ENCODE measurements at regions not wholly inside any gene's neighbourhood (a gene's known extent, or its start where the extent isn't known, plus 50 kb on each side); places are given as distances from the start of the nearest gene placed in this dataset.

DNA sequence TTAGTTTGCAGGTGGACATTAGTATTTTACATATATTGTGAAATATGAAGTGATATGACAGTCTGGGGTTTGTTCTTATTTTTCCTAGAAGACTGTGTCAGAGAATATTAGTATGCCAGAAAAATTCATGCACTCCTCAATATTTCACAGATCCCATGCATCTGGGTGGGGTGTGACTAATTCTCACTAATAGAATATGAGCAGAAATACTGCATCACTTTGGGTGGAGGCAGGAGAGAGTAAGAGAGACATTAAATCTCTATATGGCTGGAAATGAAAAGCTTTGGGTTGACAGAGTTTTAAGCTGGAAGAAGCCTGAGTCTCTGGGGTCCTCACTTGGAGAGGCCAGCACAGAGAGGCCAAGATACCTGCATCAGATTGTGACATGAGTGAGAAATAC, 101.3 kb upstream of the DPH6 start:
- Histone ChIP-seq H3K79me2 (ENCODE audit: insufficient read depth, low read length) (no peaks in the 10 kb centered on the region), H3K9me3 (ENCODE audit: low read length) (no peaks in the 10 kb centered on the region), H3K36me3 (replicated peaks in 1 of 2; ENCODE audit: control insufficient read depth in 1 of 2, insufficient read depth in 2 of 2, low read length in 2 of 2) (no peaks in the 10 kb centered on the region), H3K4me3 (replicated peaks in 1 of 3; ENCODE audit: insufficient read depth in 1 of 3, low read depth in 2 of 3, low read length in 3 of 3) (no peak overlapping the region), H3K9ac (ENCODE audit: insufficient read depth, low read depth, low read length) (no peak overlapping the region), H3K4me2 (ENCODE audit: low read depth, low read length) (no peak overlapping the region), H2AFZ (ENCODE audit: low read length) (no peak overlapping the region), H3K27me3 (ENCODE audit: control insufficient read depth in 1 of 2, insufficient read depth in 2 of 2, low read length in 2 of 2) (no peaks in the 10 kb centered on the region), H4K20me1 (ENCODE audit: insufficient read depth, low read length) (no peaks in the 10 kb centered on the region), H3K4me1 (ENCODE audit: insufficient read depth, low read length) (no peaks in the 10 kb centered on the region), H3K27ac (ENCODE audit: extremely low read length, insufficient read depth, low read length) (no peak overlapping the region)
- ATAC-seq: no peak
- FAIRE-seq: no peak
- ChIA-PET CTCF (ENCODE audit: low intra/inter-chr PET ratio, low total read pairs) (no interaction called here), POLR2A (no interaction called here)
- in situ Hi-C loops (cut with HindIII; ENCODE audit: extremely low pct_ligation_motif_present, low pct_unique_long_range_greater_than_20kb) (no loop called here), intact Hi-C loops (cut with micrococcal nuclease; ENCODE audit: unreplicated experiment) (no loop called here)
- DNase-seq (ENCODE audit: low spot score): no peak
- BruUV-seq (replicated peaks): no TSS peak
- TF ChIP-seq, protein P1, sequence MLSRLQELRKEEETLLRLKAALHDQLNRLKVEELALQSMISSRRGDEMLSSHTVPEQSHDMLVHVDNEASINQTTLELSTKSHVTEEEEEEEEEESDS (CRISPR knock-in tag; IDR thresholded peaks at IDR 0.05; ENCODE audit: borderline replicate concordance): no peak
- TF ChIP-seq, protein P2, sequence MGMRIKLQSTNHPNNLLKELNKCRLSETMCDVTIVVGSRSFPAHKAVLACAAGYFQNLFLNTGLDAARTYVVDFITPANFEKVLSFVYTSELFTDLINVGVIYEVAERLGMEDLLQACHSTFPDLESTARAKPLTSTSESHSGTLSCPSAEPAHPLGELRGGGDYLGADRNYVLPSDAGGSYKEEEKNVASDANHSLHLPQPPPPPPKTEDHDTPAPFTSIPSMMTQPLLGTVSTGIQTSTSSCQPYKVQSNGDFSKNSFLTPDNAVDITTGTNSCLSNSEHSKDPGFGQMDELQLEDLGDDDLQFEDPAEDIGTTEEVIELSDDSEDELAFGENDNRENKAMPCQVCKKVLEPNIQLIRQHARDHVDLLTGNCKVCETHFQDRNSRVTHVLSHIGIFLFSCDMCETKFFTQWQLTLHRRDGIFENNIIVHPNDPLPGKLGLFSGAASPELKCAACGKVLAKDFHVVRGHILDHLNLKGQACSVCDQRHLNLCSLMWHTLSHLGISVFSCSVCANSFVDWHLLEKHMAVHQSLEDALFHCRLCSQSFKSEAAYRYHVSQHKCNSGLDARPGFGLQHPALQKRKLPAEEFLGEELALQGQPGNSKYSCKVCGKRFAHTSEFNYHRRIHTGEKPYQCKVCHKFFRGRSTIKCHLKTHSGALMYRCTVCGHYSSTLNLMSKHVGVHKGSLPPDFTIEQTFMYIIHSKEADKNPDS (CRISPR knock-in tag; IDR thresholded peaks at IDR 0.05): no peak
- TF ChIP-seq ZEB1 (IDR thresholded peaks at IDR 0.05; ENCODE audit: insufficient replicate concordance, low read depth) (no peak), ZNF207 (IDR thresholded peaks at IDR 0.05; ENCODE audit: borderline replicate concordance) (no peak), ZFAT (CRISPR knock-in tag; conservative IDR thresholded peaks at IDR 0.05) (no peak), MTF1 (CRISPR knock-in tag; IDR thresholded peaks at IDR 0.05) (no peak), SCMH1 (CRISPR knock-in tag; IDR thresholded peaks at IDR 0.05; ENCODE audit: borderline replicate concordance) (no peak), FOXC1 (CRISPR knock-in tag; IDR thresholded peaks at IDR 0.05; ENCODE audit: borderline replicate concordance) (no peak), ZZZ3 (CRISPR knock-in tag; IDR thresholded peaks at IDR 0.05; ENCODE audit: borderline replicate concordance) (no peak), ZNF274 (CRISPR knock-in tag; IDR thresholded peaks at IDR 0.05) (no peak), TAF1 (CRISPR knock-in tag; IDR thresholded peaks at IDR 0.05) (no peak), ZNF570 (CRISPR knock-in tag; IDR thresholded peaks at IDR 0.05; ENCODE audit: borderline replicate concordance) (no peak)
- TF ChIP-seq, protein P3, sequence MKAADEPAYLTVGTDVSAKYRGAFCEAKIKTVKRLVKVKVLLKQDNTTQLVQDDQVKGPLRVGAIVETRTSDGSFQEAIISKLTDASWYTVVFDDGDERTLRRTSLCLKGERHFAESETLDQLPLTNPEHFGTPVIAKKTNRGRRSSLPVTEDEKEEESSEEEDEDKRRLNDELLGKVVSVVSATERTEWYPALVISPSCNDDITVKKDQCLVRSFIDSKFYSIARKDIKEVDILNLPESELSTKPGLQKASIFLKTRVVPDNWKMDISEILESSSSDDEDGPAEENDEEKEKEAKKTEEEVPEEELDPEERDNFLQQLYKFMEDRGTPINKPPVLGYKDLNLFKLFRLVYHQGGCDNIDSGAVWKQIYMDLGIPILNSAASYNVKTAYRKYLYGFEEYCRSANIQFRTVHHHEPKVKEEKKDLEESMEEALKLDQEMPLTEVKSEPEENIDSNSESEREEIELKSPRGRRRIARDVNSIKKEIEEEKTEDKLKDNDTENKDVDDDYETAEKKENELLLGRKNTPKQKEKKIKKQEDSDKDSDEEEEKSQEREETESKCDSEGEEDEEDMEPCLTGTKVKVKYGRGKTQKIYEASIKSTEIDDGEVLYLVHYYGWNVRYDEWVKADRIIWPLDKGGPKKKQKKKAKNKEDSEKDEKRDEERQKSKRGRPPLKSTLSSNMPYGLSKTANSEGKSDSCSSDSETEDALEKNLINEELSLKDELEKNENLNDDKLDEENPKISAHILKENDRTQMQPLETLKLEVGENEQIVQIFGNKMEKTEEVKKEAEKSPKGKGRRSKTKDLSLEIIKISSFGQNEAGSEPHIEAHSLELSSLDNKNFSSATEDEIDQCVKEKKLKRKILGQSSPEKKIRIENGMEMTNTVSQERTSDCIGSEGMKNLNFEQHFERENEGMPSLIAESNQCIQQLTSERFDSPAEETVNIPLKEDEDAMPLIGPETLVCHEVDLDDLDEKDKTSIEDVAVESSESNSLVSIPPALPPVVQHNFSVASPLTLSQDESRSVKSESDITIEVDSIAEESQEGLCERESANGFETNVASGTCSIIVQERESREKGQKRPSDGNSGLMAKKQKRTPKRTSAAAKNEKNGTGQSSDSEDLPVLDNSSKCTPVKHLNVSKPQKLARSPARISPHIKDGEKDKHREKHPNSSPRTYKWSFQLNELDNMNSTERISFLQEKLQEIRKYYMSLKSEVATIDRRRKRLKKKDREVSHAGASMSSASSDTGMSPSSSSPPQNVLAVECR (CRISPR knock-in tag; IDR thresholded peaks at IDR 0.05; ENCODE audit: borderline replicate concordance): no peak
- TF ChIP-seq, protein P4, sequence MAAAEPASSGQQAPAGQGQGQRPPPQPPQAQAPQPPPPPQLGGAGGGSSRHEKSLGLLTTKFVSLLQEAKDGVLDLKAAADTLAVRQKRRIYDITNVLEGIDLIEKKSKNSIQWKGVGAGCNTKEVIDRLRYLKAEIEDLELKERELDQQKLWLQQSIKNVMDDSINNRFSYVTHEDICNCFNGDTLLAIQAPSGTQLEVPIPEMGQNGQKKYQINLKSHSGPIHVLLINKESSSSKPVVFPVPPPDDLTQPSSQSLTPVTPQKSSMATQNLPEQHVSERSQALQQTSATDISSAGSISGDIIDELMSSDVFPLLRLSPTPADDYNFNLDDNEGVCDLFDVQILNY (CRISPR knock-in tag; conservative IDR thresholded peaks at IDR 0.05): no peak
- TF ChIP-seq, protein P5, sequence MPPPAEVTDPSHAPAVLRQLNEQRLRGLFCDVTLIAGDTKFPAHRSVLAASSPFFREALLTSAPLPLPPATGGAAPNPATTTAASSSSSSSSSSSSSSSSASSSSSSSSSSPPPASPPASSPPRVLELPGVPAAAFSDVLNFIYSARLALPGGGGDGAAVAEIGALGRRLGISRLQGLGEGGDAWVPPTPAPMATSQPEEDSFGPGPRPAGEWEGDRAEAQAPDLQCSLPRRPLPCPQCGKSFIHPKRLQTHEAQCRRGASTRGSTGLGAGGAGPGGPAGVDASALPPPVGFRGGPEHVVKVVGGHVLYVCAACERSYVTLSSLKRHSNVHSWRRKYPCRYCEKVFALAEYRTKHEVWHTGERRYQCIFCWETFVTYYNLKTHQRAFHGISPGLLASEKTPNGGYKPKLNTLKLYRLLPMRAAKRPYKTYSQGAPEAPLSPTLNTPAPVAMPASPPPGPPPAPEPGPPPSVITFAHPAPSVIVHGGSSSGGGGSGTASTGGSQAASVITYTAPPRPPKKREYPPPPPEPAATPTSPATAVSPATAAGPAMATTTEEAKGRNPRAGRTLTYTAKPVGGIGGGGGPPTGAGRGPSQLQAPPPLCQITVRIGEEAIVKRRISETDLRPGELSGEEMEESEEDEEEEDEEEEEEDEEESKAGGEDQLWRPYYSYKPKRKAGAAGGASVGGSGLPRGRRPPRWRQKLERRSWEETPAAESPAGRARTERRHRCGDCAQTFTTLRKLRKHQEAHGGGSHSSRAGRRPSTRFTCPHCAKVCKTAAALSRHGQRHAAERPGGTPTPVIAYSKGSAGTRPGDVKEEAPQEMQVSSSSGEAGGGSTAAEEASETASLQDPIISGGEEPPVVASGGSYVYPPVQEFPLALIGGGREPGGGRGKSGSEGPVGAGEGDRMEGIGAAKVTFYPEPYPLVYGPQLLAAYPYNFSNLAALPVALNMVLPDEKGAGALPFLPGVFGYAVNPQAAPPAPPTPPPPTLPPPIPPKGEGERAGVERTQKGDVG (CRISPR knock-in tag; IDR thresholded peaks at IDR 0.05; ENCODE audit: borderline replicate concordance): no peak

Data from HepG2 (cell line).